Thyroid gland (tissue), 4 donors: ENCODE measurements at regions not wholly inside any gene's neighbourhood (a gene's known extent, or its start where the extent isn't known, plus 50 kb on each side); places are given as distances from the start of the nearest gene placed in this dataset.

Experiments
- CTCF ChIP-seq, 6 experiments: fragments of 200-600 bp in 3 of 6; fragments of 450-650 bp in 3 of 6; sonication (generic) in 3 of 6; IDR thresholded peaks; one replicate each; pipeline ENCODE4 v1.5.1; 2016 to 2019; ENCODE audit warnings: antibody characterized with exemption in 6 of 6, mild to moderate bottlenecking in 2 of 6, inconsistent platforms in 1 of 6, moderate library complexity in 1 of 6
- POLR2A ChIP-seq, 2 donors: fragments of 450-650 bp; IDR thresholded peaks; one replicate each; pipeline ENCODE4 v1.6.1; 2017; ENCODE audit warnings: antibody characterized with exemption in 2 of 2, mild to moderate bottlenecking in 2 of 2, moderate library complexity in 1 of 2

DNA sequence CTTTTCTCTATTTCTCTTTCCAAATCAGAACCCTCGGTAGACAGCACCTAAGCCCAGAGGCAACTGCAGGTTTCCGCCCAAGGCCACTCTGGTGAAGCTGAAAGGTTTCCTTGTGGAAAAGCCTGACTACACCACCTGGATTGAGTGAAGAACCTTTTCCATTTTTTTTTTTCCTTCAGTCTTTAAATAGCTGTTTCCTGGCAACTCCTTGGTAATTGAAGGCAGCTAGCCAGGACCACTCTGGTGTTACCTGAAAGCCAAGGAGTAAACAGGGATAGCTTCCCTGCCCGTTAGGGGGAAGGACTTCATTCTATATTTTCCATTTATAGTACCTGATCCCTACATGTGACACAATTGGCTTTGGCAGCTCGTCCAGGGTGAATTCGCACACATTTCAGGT is 1238.4 kb downstream of the GRIK2 start:
- TF ChIP-seq CTCF (IDR thresholded peaks at IDR 0.05) (no peak), POLR2A (IDR thresholded peaks at IDR 0.05) (no peak)
